Omental fat pad (tissue), 3 donors: ENCODE measurements at regions not wholly inside any gene's neighbourhood (a gene's known extent, or its start where the extent isn't known, plus 50 kb on each side); places are given as distances from the start of the nearest gene placed in this dataset.

ENCODE experiments used
- ATAC-seq: fragments of 150-250 bp; one replicate; pipeline ENCODE4 v1.9.1; 2016; ENCODE audit warnings: mild to moderate bottlenecking, moderate library complexity; ENCODE audit not compliant: low FRiP score
- DNase-seq: peaks from one replicate; pipeline ENCODE4 v3.0.0-alpha.2; 2019; ENCODE audit warnings: low spot score
- TF ChIP-seq, protein P1 (sequence below), 3 donors: fragments of 450-650 bp; IDR thresholded peaks; one replicate each; pipeline ENCODE4 v1.5.1; 2016 to 2017; ENCODE audit warnings: antibody characterized with exemption in 3 of 3, mild to moderate bottlenecking in 3 of 3, moderate library complexity in 2 of 3

DNA sequence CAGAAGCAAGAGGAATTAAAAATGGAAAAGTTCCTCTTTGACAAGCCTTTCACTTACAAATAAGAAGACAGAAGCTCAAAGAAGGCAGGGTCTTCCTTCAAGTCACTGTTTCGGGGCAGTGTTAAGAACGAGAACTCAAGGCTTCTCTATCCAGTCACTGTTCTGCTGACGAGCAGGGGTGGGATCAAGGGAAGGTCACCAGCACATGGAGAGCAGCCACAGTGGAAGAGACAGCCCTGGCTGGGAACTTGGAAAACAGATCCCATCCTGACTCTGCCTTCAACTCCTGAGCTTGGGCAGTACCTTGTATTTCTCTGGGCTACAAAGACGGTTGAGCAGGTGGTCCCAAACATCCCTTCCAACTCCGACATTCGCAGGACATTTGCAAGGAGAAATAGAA lies 111.5 kb upstream of the LPP start:
- TF ChIP-seq, protein P1, sequence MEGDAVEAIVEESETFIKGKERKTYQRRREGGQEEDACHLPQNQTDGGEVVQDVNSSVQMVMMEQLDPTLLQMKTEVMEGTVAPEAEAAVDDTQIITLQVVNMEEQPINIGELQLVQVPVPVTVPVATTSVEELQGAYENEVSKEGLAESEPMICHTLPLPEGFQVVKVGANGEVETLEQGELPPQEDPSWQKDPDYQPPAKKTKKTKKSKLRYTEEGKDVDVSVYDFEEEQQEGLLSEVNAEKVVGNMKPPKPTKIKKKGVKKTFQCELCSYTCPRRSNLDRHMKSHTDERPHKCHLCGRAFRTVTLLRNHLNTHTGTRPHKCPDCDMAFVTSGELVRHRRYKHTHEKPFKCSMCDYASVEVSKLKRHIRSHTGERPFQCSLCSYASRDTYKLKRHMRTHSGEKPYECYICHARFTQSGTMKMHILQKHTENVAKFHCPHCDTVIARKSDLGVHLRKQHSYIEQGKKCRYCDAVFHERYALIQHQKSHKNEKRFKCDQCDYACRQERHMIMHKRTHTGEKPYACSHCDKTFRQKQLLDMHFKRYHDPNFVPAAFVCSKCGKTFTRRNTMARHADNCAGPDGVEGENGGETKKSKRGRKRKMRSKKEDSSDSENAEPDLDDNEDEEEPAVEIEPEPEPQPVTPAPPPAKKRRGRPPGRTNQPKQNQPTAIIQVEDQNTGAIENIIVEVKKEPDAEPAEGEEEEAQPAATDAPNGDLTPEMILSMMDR (IDR thresholded peaks at IDR 0.05): no peak
- no peak for DNase-seq
- ATAC-seq: no peak

DNA sequence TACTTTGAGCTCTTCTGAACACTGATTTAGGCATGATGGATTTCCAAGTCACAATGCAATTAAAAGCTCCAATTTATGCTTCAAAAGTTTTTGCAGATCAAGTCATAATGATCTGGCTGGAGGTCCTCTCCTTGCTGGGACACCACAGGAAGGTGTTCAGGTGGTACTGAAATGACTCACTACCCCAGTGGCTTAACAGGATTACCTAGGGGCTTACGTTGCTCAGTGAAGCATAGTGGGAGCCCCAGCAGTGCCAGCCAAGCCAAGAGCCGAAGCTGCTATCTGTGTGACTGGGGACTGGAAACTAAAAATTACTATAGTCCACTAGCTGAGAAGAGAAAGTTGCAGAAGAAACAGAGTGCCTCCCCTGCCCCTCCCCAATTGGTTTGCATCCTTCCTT lies 110.1 kb upstream of the LPP start:
- ATAC-seq (no peak), DNase-seq (no peak)
- TF ChIP-seq, protein P1 (IDR thresholded peaks at IDR 0.05): no peak

DNA sequence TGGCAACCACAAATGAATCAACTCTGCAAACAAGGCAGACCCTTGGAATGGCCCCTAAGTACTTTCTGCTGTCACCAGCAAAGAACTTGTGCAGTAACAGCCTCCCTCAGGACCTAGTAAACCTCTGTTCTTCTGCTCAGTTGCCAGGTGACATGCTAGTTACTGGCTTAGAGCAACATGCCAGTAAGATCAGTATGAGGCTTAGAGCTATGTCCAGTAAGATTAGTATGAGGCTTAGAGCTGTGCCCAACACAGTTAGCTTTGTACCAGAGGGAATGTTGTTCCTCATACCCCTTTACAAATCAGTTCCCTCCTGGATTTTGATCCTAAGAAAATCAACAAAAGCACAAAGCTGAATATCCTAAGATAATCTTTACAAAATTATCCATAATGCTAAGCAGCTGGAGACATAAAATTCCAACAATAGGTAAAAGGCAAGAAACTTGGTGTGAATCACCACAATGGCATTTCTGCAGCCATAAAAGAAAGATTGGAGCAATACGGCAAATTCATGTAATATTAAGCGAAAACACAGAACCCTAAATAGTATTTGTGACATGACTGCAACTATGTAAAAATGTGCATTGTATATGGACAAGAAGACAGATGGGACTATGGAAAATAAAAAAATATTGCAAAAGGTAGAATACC lies 107.3 kb upstream of the LPP start:
- DNase-seq (no peak), ATAC-seq (no peak)
- TF ChIP-seq, protein P1 (IDR thresholded peaks at IDR 0.05): no peak

DNA sequence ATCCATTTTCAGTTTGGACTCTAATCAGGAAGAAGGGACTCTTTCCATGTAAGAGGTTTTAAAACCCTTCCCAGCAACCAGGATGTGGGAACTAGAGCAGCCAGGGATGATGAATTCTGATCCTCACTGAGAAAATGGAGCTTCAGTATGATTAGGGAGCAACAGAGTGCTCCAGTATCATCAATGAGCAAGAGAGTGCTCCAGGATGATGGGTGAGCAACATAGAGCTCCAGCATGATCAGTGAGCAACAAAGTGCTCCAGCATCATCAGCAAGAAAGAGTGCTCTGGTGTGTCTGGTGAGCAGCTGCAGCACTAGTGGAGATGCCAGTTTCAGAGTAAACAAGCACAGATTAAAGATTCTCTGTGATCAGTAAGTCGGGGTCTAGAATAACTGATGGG lies 106.4 kb upstream of the LPP start:
- no peak for DNase-seq
- TF ChIP-seq, protein P1 (IDR thresholded peaks at IDR 0.05): no peak
- ATAC-seq: no peak

DNA sequence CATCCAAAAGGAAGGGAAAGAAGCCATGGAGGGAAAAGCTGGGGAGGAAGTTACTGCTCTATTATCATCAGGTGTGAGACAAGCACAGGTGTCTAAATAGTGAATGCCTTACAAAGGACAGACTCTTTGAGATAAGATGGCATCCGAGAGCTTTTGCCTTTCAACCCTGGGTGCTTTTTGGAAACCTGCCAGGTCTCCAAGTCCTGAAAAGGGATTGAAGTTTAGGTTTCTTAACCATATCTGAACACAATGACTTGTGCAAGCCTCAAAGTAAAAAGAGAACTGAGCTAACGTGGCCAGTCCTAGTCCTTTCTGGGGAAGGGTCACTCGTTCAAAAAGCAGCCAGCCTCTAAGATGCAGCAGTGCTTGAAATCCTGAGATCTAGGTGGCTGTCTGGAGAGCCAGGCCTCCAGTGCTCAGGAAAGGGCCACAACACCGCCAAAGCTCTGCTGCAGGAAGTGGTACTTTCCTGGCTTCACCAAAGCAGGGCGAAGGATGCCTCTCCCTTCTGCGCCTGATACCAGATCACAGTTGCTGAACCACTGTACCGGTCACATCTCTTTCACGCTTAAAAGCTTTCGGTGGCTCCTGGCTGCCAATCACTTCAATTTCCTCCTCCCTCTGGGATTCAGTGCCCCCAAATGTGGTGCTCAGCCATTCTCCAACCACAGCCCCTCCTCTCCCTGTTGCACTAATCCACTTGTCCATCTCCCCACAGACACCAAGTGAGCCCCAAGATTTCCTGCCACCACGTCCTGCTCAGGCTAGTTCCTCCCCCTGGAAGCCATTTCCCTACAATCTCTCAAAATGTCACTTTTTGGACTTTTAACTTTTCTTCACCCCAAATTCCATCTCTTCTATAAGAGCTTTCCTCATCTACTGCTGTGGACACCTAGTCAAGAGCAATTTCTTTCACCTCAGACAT lies 104.1 kb upstream of the LPP start:
- ATAC-seq (no peak), DNase-seq (no peak)
- TF ChIP-seq, protein P1 (IDR thresholded peaks at IDR 0.05): no peak

DNA sequence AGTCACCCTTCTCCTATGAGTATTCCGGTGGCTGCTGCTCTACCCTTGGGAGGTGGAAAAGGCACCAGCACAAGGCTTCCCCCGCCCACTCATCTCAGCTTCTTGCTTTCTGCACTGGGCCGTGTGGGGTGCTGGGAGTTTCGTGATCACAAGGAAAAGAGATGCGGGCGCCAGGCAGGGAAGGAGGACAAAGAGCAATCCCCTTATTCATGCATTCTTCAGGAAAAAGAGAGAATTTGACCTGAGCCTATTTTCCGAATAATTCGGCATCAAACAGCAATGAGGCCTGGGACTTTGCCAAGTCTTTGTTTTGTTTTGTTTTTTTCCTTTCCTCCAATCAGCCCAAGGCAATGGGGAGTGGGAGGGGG lies 102.2 kb upstream of the LPP start:
- DNase-seq: no peak
- TF ChIP-seq, protein P1 (IDR thresholded peaks at IDR 0.05): no peak
- peak; percentile 35 for ATAC-seq
